GM18520 (cell line): ENCODE measurements at regions not wholly inside any gene's neighbourhood (a gene's known extent, or its start where the extent isn't known, plus 50 kb on each side); places are given as distances from the start of the nearest gene placed in this dataset.

Source experiments
- ATAC-seq: cut with Tn5 transposase; IDR thresholded peaks from one replicate; pipeline ENCODE4 v1.9.1; 2021; ENCODE audit not compliant: unreplicated experiment

- ATAC-seq: no peak
These were observed 231.7 kb downstream of the MTX2 start for GRCh38 chr2:176500901-176501300.

GRCh38 chr2:176501617-176502016, 232.4 kb downstream of the MTX2 start:
- no peak for ATAC-seq

- ATAC-seq: no peak
These were observed 233.4 kb downstream of the MTX2 start for GRCh38 chr2:176502619-176503018.

- no peak for ATAC-seq
These were observed 234.5 kb downstream of the MTX2 start for GRCh38 chr2:176503776-176504175.

- no peak for ATAC-seq
These were observed 235.2 kb downstream of the MTX2 start for GRCh38 chr2:176504440-176504839.

- no peak for ATAC-seq
These were observed 238.5 kb downstream of the MTX2 start for GRCh38 chr2:176507786-176508185.

GRCh38 chr2:176508374-176508773, 239.1 kb downstream of the MTX2 start:
- ATAC-seq: no peak

GRCh38 chr2:176508984-176509740, 239.9 kb downstream of the MTX2 start:
- peak; percentile 78 for ATAC-seq

GRCh38 chr2:176514276-176514675, 245.0 kb downstream of the MTX2 start:
- no peak for ATAC-seq

- ATAC-seq: no peak
These were observed 245.7 kb downstream of the MTX2 start for GRCh38 chr2:176514805-176515500.

- no peak for ATAC-seq
These were observed 246.9 kb downstream of the MTX2 start for GRCh38 chr2:176516051-176516602.

- ATAC-seq: no peak
These were observed 249.6 kb downstream of the MTX2 start for GRCh38 chr2:176518823-176519222.

GRCh38 chr2:176521878-176522670, 252.8 kb downstream of the MTX2 start:
- no peak for ATAC-seq

GRCh38 chr2:176525086-176525485, 255.8 kb downstream of the MTX2 start:
- no peak for ATAC-seq

GRCh38 chr2:176526995-176527901, 258.0 kb downstream of the MTX2 start:
- ATAC-seq: no peak

GRCh38 chr2:176531608-176532007, 262.4 kb downstream of the MTX2 start:
- no peak for ATAC-seq

- no peak for ATAC-seq
These were observed 264.4 kb downstream of the MTX2 start for GRCh38 chr2:176533505-176534193.

- ATAC-seq: no peak
These were observed 265.7 kb downstream of the MTX2 start for GRCh38 chr2:176534798-176535466.

GRCh38 chr2:176535467-176536113, 266.3 kb downstream of the MTX2 start:
- ATAC-seq: no peak
